ENCODE measurements at regions not wholly inside any gene's neighbourhood (a gene's known extent, or its start where the extent isn't known, plus 50 kb on each side); places are given as distances from the start of the nearest gene placed in this dataset.
"Not testable (repeated sequence)": the region's sequence is repeated elsewhere in the genome, so short reads cannot be mapped to it uniquely, and the experiment has no call there.

- no peak for DNase-seq
Observed at GRCh38 chr1:232441036-232441411, 188.9 kb downstream of the SIPA1L2 start.

GRCh38 chr1:232440325-232441035, 189.5 kb downstream of the SIPA1L2 start:
- DNase-seq, result no peak

GRCh38 chr1:232439011-232439410, 190.9 kb downstream of the SIPA1L2 start:
- no peak for DNase-seq

DNA sequence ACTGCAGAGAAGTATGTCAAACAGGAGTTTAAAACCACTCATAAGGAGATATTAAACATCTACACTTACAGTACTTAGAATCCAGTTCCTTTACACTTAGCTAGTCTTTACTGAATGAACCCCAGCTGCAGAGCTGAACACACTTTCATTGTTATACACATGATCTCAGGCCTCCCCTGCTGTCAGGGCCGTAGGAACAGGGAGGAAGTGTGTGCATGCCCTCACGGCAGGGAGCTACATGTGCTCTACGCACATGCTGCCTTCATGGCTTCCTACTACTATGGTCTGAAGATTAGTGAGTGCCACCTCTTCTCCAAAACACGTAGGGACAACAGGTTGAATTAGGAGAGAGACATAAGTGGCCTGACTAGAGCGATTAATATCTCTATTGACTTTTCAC, 191.5 kb downstream of the SIPA1L2 start:
- no peak for DNase-seq

GRCh38 chr1:232437510-232437909, 192.4 kb downstream of the SIPA1L2 start:
- no peak for DNase-seq

GRCh38 chr1:232435729-232436128, 194.2 kb downstream of the SIPA1L2 start:
- no peak for DNase-seq

DNA sequence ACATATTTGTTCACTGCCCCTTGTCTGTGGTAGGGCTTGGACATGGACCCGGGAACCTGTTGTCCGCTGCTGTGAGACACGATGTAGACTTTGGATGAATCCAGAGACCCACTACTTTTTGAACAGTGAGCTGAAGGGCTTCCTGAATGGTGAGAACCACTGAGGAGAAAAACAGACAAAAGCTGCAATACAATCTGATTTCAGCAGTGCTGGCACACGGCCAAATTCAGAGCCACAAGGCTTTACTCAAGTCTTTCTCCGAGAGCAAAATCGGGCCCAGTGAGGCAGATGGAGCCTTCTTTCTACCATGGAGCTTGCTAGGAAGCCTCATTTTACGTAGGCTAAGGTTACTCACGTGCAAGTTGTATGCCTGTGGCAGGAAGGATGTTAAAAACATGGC, 197.6 kb downstream of the SIPA1L2 start:
- no peak for DNase-seq

- DNase-seq, result no peak
Observed at GRCh38 chr1:232431748-232432147, 198.2 kb downstream of the SIPA1L2 start.

- DNase-seq, result no peak
Observed at GRCh38 chr1:232431326-232431725, 198.6 kb downstream of the SIPA1L2 start.

DNA sequence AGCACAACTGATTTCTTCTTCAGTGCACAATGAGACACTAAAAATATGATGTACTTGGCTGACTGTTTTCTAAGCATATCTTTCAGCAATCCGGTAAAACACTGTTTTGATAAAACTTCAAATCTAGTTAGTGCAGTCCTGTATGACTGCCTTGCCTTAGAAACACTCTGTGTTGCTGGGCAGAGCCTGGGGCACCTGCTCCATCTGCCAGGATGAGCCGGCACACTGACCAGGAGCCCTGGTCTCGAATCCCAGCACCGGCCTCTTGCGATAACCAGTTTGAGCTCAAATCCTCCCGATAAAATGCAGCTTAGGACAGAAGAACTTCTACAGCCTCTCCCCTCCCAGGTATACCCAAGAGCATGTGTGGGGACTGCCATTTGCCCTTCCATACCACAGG, 199.5 kb downstream of the SIPA1L2 start:
- DNase-seq, result no peak

DNA sequence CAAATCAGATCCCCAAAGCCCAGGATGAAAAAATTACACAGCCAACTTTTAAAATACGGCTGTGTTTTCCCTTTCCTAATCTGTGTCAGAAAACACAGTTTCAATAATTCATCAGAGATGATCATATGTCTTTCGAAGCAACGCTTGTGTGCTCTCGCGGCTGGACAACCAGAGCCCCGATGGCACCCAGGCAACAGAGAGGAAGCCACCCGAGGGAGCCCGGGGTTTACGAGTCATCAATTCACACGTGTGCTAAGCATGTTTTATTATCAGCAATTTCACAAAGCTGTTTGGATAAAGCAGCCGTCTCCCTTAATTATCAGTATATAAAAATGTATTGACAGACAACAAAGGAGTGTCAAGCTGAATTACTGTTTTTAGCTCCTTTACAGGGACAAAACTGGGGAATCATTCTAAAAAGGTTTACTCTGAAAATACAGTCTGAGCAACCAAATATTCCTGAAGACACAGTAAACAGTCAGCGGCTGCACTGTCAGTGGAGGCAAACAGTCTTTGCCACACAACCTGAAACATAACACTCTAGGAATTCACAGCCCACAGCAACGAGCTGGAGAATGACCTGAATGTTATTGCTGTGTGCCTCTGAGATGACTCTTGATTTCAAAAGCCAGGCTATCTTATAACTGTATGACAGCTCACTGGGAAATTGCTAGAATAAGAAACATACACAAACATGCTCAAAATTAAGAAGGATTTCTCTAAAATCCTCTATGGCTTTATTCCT, 201.0 kb downstream of the SIPA1L2 start:
- DNase-seq, result no peak

DNA sequence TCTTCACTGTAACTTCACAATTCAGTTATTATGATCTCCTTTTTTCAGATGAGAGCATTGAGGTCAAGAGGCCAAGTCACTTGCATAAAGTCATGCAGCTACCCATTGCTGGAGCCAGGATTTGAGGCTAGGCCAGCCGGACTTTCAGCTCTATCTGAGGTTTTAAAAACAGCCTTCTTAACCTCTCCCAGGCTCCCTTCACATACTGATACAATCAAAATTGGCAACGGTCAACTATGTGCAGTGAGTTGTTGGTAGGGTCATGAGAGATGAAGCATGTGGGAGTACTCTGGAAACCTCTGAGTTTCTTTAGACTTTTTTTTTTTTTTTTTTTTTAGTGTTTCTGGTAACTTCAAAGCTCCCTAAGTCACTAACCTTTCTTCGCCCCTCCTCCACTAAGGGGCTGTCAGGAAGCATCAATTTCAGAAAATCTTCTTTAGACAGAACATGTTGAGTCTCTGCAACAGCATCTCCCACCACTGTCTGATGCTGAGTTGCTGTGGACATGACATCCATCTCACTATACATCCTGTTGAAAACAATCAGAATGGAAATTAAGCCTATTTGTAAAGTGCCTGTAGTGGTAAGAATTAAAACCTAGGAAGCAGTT, 201.8 kb downstream of the SIPA1L2 start:
- DNase-seq, result no peak

GRCh38 chr1:232426801-232427200, 203.1 kb downstream of the SIPA1L2 start:
- no peak for DNase-seq

DNA sequence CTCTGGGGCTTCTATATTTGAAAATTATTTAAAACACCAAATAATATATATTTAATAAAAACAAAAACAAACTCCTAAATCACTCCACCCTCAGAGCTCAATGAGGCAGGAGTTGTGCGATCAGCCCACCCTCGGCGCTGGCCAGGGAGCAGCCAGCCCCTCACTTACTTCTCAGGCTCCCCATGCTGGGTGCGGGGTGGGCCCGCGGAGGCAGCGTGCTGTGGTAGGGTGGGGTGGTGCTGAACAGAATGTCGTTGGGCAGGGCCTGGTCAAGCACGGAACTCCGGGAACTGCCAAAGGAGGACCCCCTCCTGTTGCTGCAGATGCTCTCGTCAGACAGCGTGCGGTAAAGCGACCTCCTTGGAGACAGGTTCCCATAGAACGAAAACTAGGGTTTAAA, 204.5 kb downstream of the SIPA1L2 start:
- DNase-seq, result no peak

DNA sequence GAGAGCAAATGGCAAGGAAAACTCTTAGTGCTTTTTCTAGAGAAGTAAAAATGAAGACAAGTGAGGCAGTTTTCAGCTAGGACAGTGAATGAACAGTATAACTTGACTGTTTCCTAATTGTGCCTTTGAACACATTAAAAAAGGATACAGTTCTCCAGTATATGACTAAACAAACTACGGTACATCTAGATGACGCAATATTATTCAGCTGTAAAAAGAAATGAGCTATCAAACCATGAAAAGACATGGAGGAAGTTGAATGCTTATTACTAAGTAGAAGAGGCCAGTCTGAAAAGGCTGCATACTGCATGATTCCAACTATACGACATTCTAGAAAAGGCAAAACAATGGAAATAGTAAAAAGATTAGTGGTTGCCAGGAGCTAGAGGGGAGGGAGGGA, 206.3 kb downstream of the SIPA1L2 start:
- no peak for DNase-seq

GRCh38 chr1:232422898-232423297, 207.0 kb downstream of the SIPA1L2 start:
- DNase-seq, result no peak

DNA sequence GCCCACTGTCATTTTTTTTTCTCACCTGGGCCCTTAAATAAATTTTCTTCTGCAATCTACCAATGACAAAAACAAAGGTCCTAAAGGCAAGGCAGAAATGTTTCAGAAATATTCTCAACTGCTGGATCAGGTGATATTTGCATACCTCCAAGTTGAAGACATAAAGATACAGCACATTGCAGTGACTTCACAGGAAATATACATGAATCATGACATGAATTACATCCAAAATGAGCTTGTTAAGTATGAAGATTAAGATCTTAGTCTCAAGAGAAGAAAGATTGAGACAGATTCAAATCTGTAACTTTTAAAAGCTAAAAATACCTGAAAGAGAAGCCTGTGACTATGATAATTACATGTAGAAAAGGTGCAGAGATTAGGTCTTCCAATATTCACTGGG, 207.8 kb downstream of the SIPA1L2 start:
- DNase-seq, result no peak

DNA sequence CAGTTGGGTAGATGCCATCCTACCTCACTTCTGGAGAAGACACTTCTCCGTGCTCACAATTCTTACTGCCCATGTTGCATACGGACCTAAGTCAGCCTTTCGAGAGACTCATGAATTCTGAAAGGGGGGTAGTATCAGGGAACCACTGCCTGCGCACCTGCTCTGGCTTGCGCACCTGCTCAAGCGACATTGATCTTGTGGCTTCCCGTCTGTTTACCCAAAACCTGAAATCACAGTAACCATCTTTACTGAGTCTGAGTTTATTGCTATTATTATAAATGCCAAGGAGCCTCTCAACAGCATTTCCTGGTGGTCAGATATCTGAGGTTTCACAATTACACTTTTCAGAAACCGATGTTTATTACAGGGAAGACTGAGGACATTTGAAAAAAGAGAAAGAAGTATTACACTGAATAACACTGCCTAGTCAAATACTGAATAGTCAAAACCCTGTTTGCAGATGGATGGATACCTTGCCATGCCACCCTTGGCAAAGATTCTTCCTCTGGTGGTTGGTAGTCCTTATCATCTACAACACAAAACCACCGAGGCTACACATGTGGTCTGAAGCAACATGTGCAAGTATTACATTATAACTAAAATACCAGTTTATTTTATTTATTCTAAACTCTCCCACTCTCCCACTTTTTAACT, 208.7 kb downstream of the SIPA1L2 start:
- no peak for DNase-seq

DNA sequence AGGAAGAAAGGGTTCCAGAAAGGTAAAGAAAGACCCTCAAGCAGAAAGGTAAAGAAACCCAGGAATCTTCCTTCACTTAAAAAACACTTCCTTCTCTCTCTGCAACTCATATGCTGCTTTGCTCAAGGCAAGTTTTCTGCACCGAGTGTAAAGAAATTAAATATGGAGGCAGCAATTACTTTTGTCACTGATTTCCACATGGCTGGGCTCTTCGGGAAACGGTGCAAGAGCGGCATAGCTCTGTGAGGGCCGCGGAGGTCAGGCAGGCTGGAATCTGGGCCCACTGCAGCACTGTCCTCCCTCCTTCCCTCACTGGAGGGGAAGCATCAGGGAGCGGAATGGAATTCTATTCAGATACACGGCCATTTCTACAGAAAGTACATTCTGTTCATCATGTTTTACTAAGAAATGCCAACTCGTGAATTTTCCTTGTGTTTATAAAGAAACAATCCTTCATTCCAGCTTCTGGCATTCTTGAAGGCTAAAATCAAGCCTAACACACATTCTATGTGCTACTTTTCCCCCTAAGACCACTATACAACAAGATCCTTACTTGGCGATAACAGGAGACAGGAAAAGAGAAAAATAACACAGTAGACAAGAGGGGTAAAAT, 212.2 kb downstream of the SIPA1L2 start:
- DNase-seq, result no peak

DNA sequence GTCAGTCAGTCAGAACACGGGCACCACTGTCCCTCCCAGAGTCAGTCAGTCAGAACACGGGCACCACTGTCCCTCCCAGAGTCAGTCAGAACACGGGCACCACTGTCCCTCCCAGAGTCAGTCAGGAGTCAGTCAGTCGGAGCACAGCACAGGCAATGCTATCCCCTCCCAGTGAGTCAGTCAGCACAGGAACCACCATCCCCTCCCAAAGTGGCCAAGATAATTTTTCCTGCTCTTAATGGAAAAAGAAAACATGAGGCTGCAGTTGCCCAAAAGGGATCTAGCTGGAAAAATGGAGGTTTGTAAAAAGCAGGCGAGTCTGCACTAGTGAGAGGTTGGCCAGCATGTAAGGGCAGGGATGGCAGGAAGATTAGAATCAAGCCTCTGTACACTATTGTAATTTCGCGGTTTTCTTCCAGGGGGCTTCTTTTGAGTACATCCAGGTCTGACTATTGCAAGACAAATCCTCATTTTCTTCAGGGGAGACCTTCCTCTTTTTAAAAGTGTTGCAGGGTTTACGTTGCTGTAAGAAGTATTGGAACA, 213.8 kb downstream of the SIPA1L2 start:
- no peak for DNase-seq

GRCh38 chr1:232415481-232415880, 214.5 kb downstream of the SIPA1L2 start:
- DNase-seq, result not testable (repeated sequence)

DNA sequence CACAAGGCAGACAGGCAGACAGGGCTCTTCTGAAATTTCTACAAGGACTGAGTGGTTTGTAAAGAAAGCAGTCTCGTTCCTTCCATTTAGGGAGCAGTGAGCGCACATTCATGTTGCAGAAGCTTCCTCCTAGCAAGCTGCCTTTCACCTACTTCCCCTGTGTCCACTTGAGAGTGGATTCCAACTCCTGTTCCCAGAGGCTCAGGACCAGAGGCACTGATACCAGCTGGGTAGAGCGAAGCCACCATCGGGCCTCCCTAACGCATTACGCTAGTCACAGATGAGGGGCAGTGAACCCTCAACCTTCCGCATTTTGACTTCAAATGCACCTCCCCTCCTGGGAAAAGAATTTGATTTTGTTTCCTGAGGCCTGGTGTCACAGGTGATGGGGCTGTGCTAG, 215.8 kb downstream of the SIPA1L2 start:
- DNase-seq, result no peak

DNA sequence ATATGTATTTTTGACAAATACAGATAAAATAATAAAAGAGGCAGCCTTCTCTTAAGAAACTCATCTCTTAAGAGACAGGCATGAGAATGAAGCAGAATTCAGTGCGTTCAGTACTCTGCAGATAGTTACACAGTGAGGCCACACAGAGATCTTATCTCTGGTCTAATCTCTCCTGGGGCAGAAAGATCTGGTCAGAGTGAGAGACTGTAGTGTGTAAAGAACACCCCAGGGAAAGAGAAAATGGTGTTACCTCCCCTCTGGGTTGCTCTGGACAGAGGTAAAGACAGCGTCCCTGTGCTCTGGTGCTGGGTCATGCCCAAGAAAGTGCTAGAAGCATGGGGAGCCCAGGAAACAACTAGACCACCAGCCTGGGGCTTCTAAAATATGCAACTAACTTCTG, 216.3 kb downstream of the SIPA1L2 start:
- no peak for DNase-seq
